KBM-7 (cell line): ENCODE measurements at regions not wholly inside any gene's neighbourhood (a gene's known extent, or its start where the extent isn't known, plus 50 kb on each side); places are given as distances from the start of the nearest gene placed in this dataset.
A peak's percentile ranks its signal among the peaks of the same experiment; 100 is the strongest.

Experiments
- DNase-seq: peaks from one replicate; pipeline ENCODE4 v3.0.0-alpha.2; 2015
- in situ Hi-C: fragments of 300-500 bp; cut with MboI; formaldehyde crosslinking; loops from 2 replicates; pipeline ENCODE4 v1.14.3; 2020; ENCODE audit warnings: low sequenced_read_pairs, low pct_unique_long_range_greater_than_20kb, mixed read lengths

- DNase-seq: no peak
- in situ Hi-C loops: no loop called here
Observed at GRCh38 chr3:165283328-165283727, 87.1 kb upstream of the SLITRK3 start.

GRCh38 chr3:165279471-165279870, 83.3 kb upstream of the SLITRK3 start:
- in situ Hi-C loops: no loop called here
- DNase-seq: no peak

GRCh38 chr3:165273411-165273810, 77.2 kb upstream of the SLITRK3 start:
- in situ Hi-C loops: no loop called here
- DNase-seq: no peak

- in situ Hi-C loops: no loop called here
Observed at GRCh38 chr3:165259541-165260193, 63.5 kb upstream of the SLITRK3 start.

GRCh38 chr3:165256554-165257065, 60.4 kb upstream of the SLITRK3 start:
- peak; percentile 3 for DNase-seq
- in situ Hi-C loops: no loop called here

More at GRCh38 chr3:165259541-165260193, 63.5 kb upstream of the SLITRK3 start:
- no peak for DNase-seq

- peak; percentile 7 for DNase-seq
- in situ Hi-C loops: no loop called here
Observed at GRCh38 chr3:165254812-165255211, 58.6 kb upstream of the SLITRK3 start.
